A549 (cell line): ENCODE measurements at regions not wholly inside any gene's neighbourhood (a gene's known extent, or its start where the extent isn't known, plus 50 kb on each side); places are given as distances from the start of the nearest gene placed in this dataset.

ENCODE experiments used
- GATA3 ChIP-seq: IDR thresholded peaks from 2 replicates; pipeline ENCODE4 v1.6.1; 2012; ENCODE audit warnings: borderline replicate concordance
- MAFK ChIP-seq: fragments of 450-650 bp; IDR thresholded peaks from 2 replicates; pipeline ENCODE4 v1.6.1; 2014; ENCODE audit not compliant: partially characterized antibody
- NR3C1 ChIP-seq: fragments of >200 bp; sonication (Bioruptor Twin); formaldehyde crosslinking; IDR thresholded peaks from 3 replicates; pipeline ENCODE4 v1.6.1; 2017

GRCh38 chr2:62439425-62439824, 66.6 kb downstream of the TMEM17 start:
- TF ChIP-seq NR3C1 = no peak
- TF ChIP-seq MAFK = no peak
- no peak for TF ChIP-seq GATA3
